Breast epithelium (tissue), 4 donors: ENCODE measurements at regions not wholly inside any gene's neighbourhood (a gene's known extent, or its start where the extent isn't known, plus 50 kb on each side); places are given as distances from the start of the nearest gene placed in this dataset.

Experiments used
- DNase-seq, 2 donors: peaks; one replicate each; pipeline ENCODE4 v3.0.0-alpha.2; 2019; ENCODE audit warnings: low spot score in 2 of 2
- H3K27ac ChIP-seq, 2 donors: fragments of 200-600 bp; sonication (generic) in 1 of 2; one replicate each; pipeline ENCODE4 v1.5.1; 2016 to 2019; ENCODE audit warnings: mild to moderate bottlenecking in 1 of 2
- H3K27me3 ChIP-seq, 2 donors: fragments of 200-600 bp; sonication (generic) in 1 of 2; one replicate each; pipeline versions ENCODE4 v1.5.1 to v1.6.0; 2017 to 2019; ENCODE audit warnings: control low read depth in 1 of 2, mild to moderate bottlenecking in 1 of 2
- H3K36me3 ChIP-seq: fragments of 200-600 bp; one replicate; pipeline ENCODE4 v1.5.1; 2019
- H3K4me1 ChIP-seq, 2 donors: fragments of 200-600 bp; sonication (generic); one replicate each; pipeline ENCODE4 v1.5.1; 2016 to 2019; ENCODE audit warnings: control low read depth in 1 of 2
- H3K4me3 ChIP-seq, 3 donors: fragments of 200-600 bp; sonication (generic); 1 replicate in 2 of 3; 2 replicates in 1 of 3; pipeline ENCODE4 v1.5.1; 2016 to 2019; ENCODE audit warnings: mild to moderate bottlenecking in 3 of 3, moderate library complexity in 2 of 3
- H3K9me3 ChIP-seq, 2 donors: fragments of 200-600 bp; sonication (generic) in 1 of 2; one replicate each; pipeline ENCODE4 v1.5.1; 2016 to 2019; ENCODE audit warnings: control low read depth in 1 of 2
- CTCF ChIP-seq, 3 donors: fragments of 450-650 bp; IDR thresholded peaks; one replicate each; pipeline ENCODE4 v1.5.1; 2016 to 2017; ENCODE audit warnings: antibody characterized with exemption in 3 of 3, mild to moderate bottlenecking in 3 of 3, moderate library complexity in 3 of 3
- POLR2A ChIP-seq: fragments of 450-650 bp; IDR thresholded peaks from one replicate; pipeline ENCODE4 v1.6.1; 2016; ENCODE audit warnings: antibody characterized with exemption, mild to moderate bottlenecking, moderate library complexity
- POLR2AphosphoS5 ChIP-seq, 3 donors: sonication (generic); formaldehyde crosslinking; IDR thresholded peaks; one replicate each; pipeline ENCODE4 v1.6.1; 2017; ENCODE audit warnings: antibody characterized with exemption in 3 of 3
- intact Hi-C: fragments of 100-400 bp; cut with DNase I; formaldehyde crosslinking; loops from one replicate; pipeline ENCODE4 v1.15.1; 2023; ENCODE audit warnings: low total_unique reads

- TF ChIP-seq POLR2A (no peak), CTCF (IDR thresholded peaks at IDR 0.05) (no peak), POLR2AphosphoS5 (IDR thresholded peaks at IDR 0.05) (no peak)
These were observed 403.4 kb downstream of the OCA2 start for GRCh38 chr15:27695726-27696125.

GRCh38 chr15:27694506-27695087 is 404.5 kb downstream of the OCA2 start:
- no peaks in the 10 kb centered on the region for H3K4me1 ChIP-seq
- intact Hi-C loops = no loop called here
- no peak overlapping the region for H3K27ac ChIP-seq
- H3K36me3 ChIP-seq = no peaks in the 10 kb centered on the region
- DNase-seq = no peak
- no peaks in the 10 kb centered on the region for H3K9me3 ChIP-seq
- TF ChIP-seq POLR2AphosphoS5 (IDR thresholded peaks at IDR 0.05) = no peak
- no peak for TF ChIP-seq CTCF (IDR thresholded peaks at IDR 0.05)
- TF ChIP-seq POLR2A = no peak
- no peaks in the 10 kb centered on the region for H3K27me3 ChIP-seq
- H3K4me3 ChIP-seq = no peak overlapping the region

More at GRCh38 chr15:27695726-27696125, 403.4 kb downstream of the OCA2 start:
- Histone ChIP-seq H3K27ac (no peak overlapping the region), H3K27me3 (no peaks in the 10 kb centered on the region), H3K4me3 (no peak overlapping the region), H3K36me3 (no peaks in the 10 kb centered on the region), H3K4me1 (no peaks in the 10 kb centered on the region), H3K9me3 (no peaks in the 10 kb centered on the region)
- DNase-seq = no peak
- intact Hi-C loops = no loop called here

- Histone ChIP-seq H3K27me3 (no peaks in the 10 kb centered on the region), H3K9me3 (no peaks in the 10 kb centered on the region), H3K27ac (no peak overlapping the region), H3K4me3 (no peak overlapping the region), H3K4me1 (no peaks in the 10 kb centered on the region), H3K36me3 (no peaks in the 10 kb centered on the region)
- TF ChIP-seq POLR2A = no peak
- no peak for TF ChIP-seq CTCF (IDR thresholded peaks at IDR 0.05)
- TF ChIP-seq POLR2AphosphoS5 (IDR thresholded peaks at IDR 0.05) = no peak
- intact Hi-C loops = no loop called here
- no peak for DNase-seq
These were observed 405.8 kb downstream of the OCA2 start for GRCh38 chr15:27693280-27693679.

- Histone ChIP-seq H3K4me1 (no peaks in the 10 kb centered on the region), H3K27me3 (no peaks in the 10 kb centered on the region), H3K9me3 (no peaks in the 10 kb centered on the region), H3K36me3 (no peaks in the 10 kb centered on the region), H3K4me3 (no peak overlapping the region), H3K27ac (no peak overlapping the region)
- no peak for TF ChIP-seq CTCF (IDR thresholded peaks at IDR 0.05)
- TF ChIP-seq POLR2AphosphoS5 (IDR thresholded peaks at IDR 0.05) = no peak
- DNase-seq = no peak
- intact Hi-C loops = no loop called here
These were observed 406.7 kb downstream of the OCA2 start for GRCh38 chr15:27692438-27692837.

GRCh38 chr15:27690290-27690689 is 408.8 kb downstream of the OCA2 start:
- no peak overlapping the region for H3K4me3 ChIP-seq
- H3K9me3 ChIP-seq = no peaks in the 10 kb centered on the region
- no peaks in the 10 kb centered on the region for H3K36me3 ChIP-seq
- no peaks in the 10 kb centered on the region for H3K4me1 ChIP-seq
- H3K27me3 ChIP-seq = no peaks in the 10 kb centered on the region
- intact Hi-C loops = no loop called here
- no peak for TF ChIP-seq POLR2AphosphoS5 (IDR thresholded peaks at IDR 0.05)
- TF ChIP-seq CTCF (IDR thresholded peaks at IDR 0.05) = no peak
- no peak for TF ChIP-seq POLR2A
- DNase-seq = no peak
- no peak overlapping the region for H3K27ac ChIP-seq
